GM12865 (cell line): ENCODE measurements at regions not wholly inside any gene's neighbourhood (a gene's known extent, or its start where the extent isn't known, plus 50 kb on each side); places are given as distances from the start of the nearest gene placed in this dataset.

Experiments
- DNase-seq: peaks from one replicate; pipeline ENCODE4 v3.0.0; 2010; ENCODE audit warnings: low read depth
- H3K4me3 ChIP-seq: 2 replicates; pipeline ENCODE4 v1.5.1; 2011; ENCODE audit warnings: mild to moderate bottlenecking, low read depth, low read length, control low read depth
- TF ChIP-seq, protein P1 (sequence below): IDR thresholded peaks from 2 replicates; pipeline ENCODE4 v1.5.1; 2011; ENCODE audit warnings: low read length, control low read depth, low read depth, inconsistent platforms; ENCODE audit not compliant: insufficient read depth; ENCODE audit errors: missing control alignments

DNA sequence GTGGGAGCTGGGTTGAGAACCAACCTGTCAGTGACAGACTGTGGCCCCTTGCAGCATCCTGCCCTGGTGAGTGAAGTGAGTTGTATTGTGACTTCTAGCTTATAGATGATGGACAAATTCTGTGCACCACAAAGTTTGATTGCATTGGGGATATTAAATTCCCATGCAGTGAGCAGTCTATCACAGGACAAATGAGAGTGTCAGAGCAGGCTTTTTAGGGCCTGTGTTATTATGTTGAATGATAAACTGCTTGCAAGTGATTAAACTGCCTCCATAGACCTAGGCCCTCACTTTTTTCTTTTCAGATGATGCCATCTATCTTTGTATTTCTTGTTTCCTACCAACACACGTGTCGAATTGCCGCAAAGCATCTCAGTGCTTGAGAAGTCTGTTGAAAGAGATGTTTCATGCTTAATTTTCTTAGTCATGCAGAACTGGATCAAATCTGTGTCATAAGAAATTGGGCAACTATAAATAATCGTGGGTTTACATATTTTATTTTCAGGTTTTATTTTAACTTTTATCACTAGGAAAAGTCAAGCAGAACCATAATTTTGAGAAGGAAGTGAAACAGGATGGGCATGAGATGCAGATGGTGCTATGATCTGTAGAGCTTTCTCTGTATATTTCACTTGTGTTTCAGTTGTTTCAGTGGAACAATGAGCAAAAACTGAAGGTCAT, 199.2 kb downstream of the S1PR1 start:
- TF ChIP-seq, protein P1, sequence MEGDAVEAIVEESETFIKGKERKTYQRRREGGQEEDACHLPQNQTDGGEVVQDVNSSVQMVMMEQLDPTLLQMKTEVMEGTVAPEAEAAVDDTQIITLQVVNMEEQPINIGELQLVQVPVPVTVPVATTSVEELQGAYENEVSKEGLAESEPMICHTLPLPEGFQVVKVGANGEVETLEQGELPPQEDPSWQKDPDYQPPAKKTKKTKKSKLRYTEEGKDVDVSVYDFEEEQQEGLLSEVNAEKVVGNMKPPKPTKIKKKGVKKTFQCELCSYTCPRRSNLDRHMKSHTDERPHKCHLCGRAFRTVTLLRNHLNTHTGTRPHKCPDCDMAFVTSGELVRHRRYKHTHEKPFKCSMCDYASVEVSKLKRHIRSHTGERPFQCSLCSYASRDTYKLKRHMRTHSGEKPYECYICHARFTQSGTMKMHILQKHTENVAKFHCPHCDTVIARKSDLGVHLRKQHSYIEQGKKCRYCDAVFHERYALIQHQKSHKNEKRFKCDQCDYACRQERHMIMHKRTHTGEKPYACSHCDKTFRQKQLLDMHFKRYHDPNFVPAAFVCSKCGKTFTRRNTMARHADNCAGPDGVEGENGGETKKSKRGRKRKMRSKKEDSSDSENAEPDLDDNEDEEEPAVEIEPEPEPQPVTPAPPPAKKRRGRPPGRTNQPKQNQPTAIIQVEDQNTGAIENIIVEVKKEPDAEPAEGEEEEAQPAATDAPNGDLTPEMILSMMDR: no peak
- DNase-seq: peak; percentile 81
- H3K4me3 ChIP-seq: peak overlapping the region; percentile 43; the same call in 1 of the 2 replicates

DNA sequence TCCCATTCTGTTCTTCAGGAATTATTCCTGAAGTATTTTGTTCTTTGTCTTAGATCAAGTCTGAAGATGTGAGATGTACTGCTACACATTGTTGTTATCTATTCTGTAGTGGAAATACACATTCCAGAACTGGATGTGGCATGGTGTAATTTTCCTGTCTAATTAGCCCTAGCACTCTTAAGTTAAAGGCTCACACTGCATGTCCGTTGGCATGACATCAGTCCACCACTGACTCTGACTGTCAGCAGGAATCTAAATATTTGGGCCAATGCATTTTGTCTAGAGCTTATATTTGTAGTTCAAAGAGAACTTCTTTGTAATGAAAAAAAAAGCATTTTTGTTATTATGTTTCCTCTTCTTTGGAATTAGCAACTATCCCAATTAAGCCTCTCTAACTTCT, 201.0 kb downstream of the S1PR1 start:
- H3K4me3 ChIP-seq: peak overlapping the region; percentile 43
- TF ChIP-seq, protein P1: no peak
- peak; percentile 47 for DNase-seq

DNA sequence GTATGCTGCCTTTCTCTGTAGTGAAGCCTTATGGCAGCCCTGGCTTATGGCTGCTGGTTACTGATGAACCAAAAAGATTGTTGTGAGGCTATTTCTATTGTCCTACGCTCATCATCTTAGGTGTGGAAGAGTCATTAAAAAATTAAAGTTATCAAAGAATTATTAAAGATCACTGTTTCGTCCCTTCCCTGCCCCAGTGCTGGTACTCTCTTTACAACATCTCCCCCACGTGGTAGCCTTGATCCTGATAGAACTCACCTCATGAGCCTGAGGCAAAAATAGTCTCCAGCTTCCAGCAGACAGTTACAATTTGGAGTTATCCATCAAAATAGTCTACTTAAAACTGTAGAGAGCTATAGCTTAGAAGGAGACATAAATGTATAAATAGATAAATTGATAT, 201.5 kb downstream of the S1PR1 start:
- H3K4me3 ChIP-seq: peak overlapping the region; percentile 43
- TF ChIP-seq, protein P1: peak; percentile 63
- peak; percentile 82 for DNase-seq

DNA sequence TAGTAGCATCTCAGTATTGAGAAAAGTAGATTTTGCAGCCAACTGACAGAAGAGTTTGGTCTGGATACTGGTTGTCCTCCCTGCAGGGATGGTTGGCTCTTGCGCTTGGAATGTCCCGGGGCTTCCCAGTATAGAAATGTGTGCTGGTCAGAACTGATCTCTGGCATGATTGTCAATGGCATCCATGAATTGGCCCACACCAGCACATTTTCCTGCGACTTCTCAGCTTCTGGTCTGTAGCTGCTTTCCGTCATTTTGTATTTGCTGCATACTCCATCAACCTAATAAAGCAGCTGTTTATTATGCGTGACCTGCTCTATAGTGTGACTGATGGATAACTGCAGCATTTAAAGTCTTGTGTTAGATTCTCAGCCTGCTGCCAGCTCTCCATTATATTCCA, 203.7 kb downstream of the S1PR1 start:
- no peak for DNase-seq
- TF ChIP-seq, protein P1: no peak

DNA sequence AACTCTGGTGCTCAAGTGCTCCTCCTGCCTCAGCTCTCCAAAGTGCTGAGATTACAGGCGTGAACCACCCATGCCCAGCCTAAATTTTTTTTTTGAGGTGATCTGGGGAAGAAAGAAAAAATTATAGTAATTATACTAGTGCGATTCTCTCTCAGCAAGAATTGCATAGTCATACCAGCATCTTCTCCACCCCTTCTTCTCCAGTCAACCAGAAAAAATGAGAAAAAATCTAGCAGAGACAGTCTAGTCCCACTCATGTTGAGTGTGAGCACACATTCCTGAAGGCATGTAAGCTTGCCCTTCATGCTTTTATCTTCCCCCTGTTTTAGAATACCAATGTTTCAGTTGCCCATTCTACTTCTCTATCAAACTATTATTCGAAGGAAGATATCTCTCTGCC, 207.6 kb downstream of the S1PR1 start:
- peak; percentile 65 for DNase-seq
- H3K4me3 ChIP-seq: no peak overlapping the region
- TF ChIP-seq, protein P1: no peak

More for the DNA sequence above, 203.7 kb downstream of the S1PR1 start:
- H3K4me3 ChIP-seq: no peak overlapping the region

DNA sequence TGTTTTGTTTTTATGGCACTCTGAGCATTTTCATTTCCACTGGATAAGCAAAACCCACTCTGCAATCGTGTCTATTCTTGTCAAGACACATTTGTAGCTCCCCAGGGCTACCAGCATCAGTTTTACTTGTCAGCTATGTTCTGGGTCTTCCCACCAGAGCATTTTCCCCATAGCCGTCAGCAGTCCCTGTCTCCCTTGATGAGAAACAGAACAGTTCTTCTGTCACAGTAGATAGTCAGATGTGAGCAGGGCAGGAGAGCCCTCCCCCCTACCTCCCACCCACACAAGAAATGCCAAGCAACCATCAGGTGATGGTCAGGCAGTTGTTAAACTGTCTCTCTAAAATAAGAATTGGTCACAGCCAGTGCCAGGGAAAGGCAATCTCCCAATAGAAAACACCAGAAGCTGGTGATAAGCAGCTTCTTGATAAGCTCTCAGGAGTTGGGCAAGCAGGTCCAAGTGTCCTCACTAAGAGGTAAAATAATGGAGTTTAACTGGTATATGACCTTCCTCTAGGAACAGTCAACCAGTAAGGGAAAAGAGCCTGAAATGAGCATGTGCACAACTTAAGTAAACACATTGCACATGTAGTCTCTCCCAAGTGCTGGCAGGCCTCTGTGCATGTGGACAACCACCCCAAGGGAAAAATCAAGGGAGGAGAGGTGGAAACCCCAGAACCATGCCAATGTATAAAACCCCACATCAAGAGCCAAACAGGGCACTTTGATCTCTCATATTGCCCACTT, 208.2 kb downstream of the S1PR1 start:
- peak overlapping the region; percentile 21; the same call in 1 of the 2 replicates for H3K4me3 ChIP-seq
- peak; percentile 66 for DNase-seq
- TF ChIP-seq, protein P1: no peak
